Hepatocyte (in vitro differentiated cells): ENCODE measurements at regions not wholly inside any gene's neighbourhood (a gene's known extent, or its start where the extent isn't known, plus 50 kb on each side); places are given as distances from the start of the nearest gene placed in this dataset.

Experiments
- EZH2phosphoT487 ChIP-seq: fragments of 200-600 bp; sonication (generic); IDR thresholded peaks from one replicate; pipeline ENCODE4 v1.6.1; 2018; ENCODE audit warnings: antibody characterized with exemption, mild to moderate bottlenecking, low read depth, moderate library complexity; ENCODE audit not compliant: unreplicated experiment, severe bottlenecking
- TF ChIP-seq, protein P1 (sequence below): fragments of 200-600 bp; sonication (generic); IDR thresholded peaks from 2 replicates; pipeline ENCODE4 v1.5.1; 2016; ENCODE audit warnings: antibody characterized with exemption, mild to moderate bottlenecking; ENCODE audit not compliant: poor library complexity

DNA sequence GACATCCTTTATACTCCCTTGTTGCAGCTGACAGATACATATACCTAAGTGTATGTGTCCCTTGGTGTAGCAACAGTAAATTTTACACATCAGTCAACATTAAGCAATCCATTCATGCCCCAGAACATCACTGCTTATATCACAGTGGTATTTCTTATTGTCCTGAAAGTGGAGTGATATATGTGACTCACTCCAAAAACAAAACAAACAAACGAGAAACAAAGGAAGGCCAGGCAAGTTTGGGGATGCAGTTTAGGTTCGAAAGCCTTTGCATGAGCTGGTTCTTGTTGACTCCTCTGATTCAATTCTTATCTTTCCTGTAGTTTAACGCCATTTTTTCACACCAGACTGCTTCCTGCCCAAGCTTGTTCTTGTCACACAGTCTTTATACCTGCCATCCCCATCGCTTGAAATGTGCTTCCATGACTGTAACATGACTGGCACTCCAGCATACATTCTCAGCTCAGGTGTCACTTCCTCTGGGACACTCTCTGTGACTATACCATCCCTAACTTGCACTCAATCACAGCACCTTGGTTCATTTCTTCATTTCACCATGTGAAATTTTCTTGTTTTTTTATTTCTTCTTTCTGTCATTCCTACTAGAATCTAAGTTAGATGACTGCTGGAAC lies 125.0 kb upstream of the TSHZ2 start:
- TF ChIP-seq, protein P1, sequence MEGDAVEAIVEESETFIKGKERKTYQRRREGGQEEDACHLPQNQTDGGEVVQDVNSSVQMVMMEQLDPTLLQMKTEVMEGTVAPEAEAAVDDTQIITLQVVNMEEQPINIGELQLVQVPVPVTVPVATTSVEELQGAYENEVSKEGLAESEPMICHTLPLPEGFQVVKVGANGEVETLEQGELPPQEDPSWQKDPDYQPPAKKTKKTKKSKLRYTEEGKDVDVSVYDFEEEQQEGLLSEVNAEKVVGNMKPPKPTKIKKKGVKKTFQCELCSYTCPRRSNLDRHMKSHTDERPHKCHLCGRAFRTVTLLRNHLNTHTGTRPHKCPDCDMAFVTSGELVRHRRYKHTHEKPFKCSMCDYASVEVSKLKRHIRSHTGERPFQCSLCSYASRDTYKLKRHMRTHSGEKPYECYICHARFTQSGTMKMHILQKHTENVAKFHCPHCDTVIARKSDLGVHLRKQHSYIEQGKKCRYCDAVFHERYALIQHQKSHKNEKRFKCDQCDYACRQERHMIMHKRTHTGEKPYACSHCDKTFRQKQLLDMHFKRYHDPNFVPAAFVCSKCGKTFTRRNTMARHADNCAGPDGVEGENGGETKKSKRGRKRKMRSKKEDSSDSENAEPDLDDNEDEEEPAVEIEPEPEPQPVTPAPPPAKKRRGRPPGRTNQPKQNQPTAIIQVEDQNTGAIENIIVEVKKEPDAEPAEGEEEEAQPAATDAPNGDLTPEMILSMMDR: no peak
- TF ChIP-seq EZH2phosphoT487: no peak
